Stimulated activated memory B cell treated with anti-CD40 and anti-IgM and Interleukin-4, amounts not matched to agents 10 μg/mL and 1 μg/mL and 100 μg/mL, for 72 hours (primary cell): ENCODE measurements at regions not wholly inside any gene's neighbourhood (a gene's known extent, or its start where the extent isn't known, plus 50 kb on each side); places are given as distances from the start of the nearest gene placed in this dataset.
A peak's percentile ranks its signal among the peaks of the same experiment; 100 is the strongest.

Experiments used
- ATAC-seq: fragments of 150-1000 bp; cut with Tn5 transposase; 2 replicates; pipeline ENCODE4 v1.10.0; 2021
- H3K27ac Mint-ChIP-seq: one replicate; pipeline ENCODE4 v1.8.0; 2022; ENCODE audit warnings: mild to moderate bottlenecking, mixed read lengths
- H3K27me3 Mint-ChIP-seq: one replicate; pipeline ENCODE4 v1.8.0; 2022; ENCODE audit warnings: mixed read lengths
- H3K36me3 Mint-ChIP-seq: one replicate; pipeline ENCODE4 v1.8.0; 2022; ENCODE audit warnings: mixed read lengths
- H3K4me1 Mint-ChIP-seq: one replicate; pipeline ENCODE4 v1.8.0; 2022; ENCODE audit warnings: mixed read lengths
- H3K4me3 Mint-ChIP-seq: one replicate; pipeline ENCODE4 v1.8.0; 2022; ENCODE audit warnings: mild to moderate bottlenecking, moderate library complexity, mixed read lengths
- H3K9me3 Mint-ChIP-seq: one replicate; pipeline ENCODE4 v1.8.0; 2022; ENCODE audit warnings: mixed read lengths

- no peaks in the 10 kb centered on the region for H3K9me3 Mint-ChIP-seq
- no peak for ATAC-seq
- peaks cover 6% of the 10 kb centered on the region for H3K36me3 Mint-ChIP-seq
- H3K27ac Mint-ChIP-seq, result peak overlapping the region; percentile 45
- peaks cover 54% of the 10 kb centered on the region for H3K4me1 Mint-ChIP-seq
- no peak overlapping the region for H3K4me3 Mint-ChIP-seq
- no peaks in the 10 kb centered on the region for H3K27me3 Mint-ChIP-seq
Observed at GRCh38 chr2:195606179-195606578, 50.8 kb upstream of the SLC39A10 start.

- H3K4me1 Mint-ChIP-seq, result peaks cover 42% of the 10 kb centered on the region
- no peaks in the 10 kb centered on the region for H3K27me3 Mint-ChIP-seq
- no peak for ATAC-seq
- H3K27ac Mint-ChIP-seq, result no peak overlapping the region
- no peaks in the 10 kb centered on the region for H3K9me3 Mint-ChIP-seq
- H3K4me3 Mint-ChIP-seq, result no peak overlapping the region
- H3K36me3 Mint-ChIP-seq, result peaks cover 6% of the 10 kb centered on the region
Observed at GRCh38 chr2:195604706-195605105, 52.3 kb upstream of the SLC39A10 start.

GRCh38 chr2:195603998-195604397 is 53.0 kb upstream of the SLC39A10 start:
- H3K27me3 Mint-ChIP-seq, result no peaks in the 10 kb centered on the region
- H3K27ac Mint-ChIP-seq, result no peak overlapping the region
- H3K36me3 Mint-ChIP-seq, result peaks cover 6% of the 10 kb centered on the region
- H3K9me3 Mint-ChIP-seq, result no peaks in the 10 kb centered on the region
- H3K4me1 Mint-ChIP-seq, result peaks cover 35% of the 10 kb centered on the region
- H3K4me3 Mint-ChIP-seq, result no peak overlapping the region
- ATAC-seq, result no peak

GRCh38 chr2:195603408-195603807 is 53.6 kb upstream of the SLC39A10 start:
- H3K27me3 Mint-ChIP-seq, result no peaks in the 10 kb centered on the region
- H3K36me3 Mint-ChIP-seq, result peaks cover 6% of the 10 kb centered on the region
- H3K9me3 Mint-ChIP-seq, result no peaks in the 10 kb centered on the region
- no peak overlapping the region for H3K4me3 Mint-ChIP-seq
- ATAC-seq, result no peak
- H3K4me1 Mint-ChIP-seq, result peaks cover 31% of the 10 kb centered on the region
- no peak overlapping the region for H3K27ac Mint-ChIP-seq

GRCh38 chr2:195602687-195603086 is 54.3 kb upstream of the SLC39A10 start:
- H3K4me3 Mint-ChIP-seq, result no peak overlapping the region
- H3K27ac Mint-ChIP-seq, result no peak overlapping the region
- no peaks in the 10 kb centered on the region for H3K9me3 Mint-ChIP-seq
- H3K36me3 Mint-ChIP-seq, result peaks cover 6% of the 10 kb centered on the region
- no peak for ATAC-seq
- peaks cover 31% of the 10 kb centered on the region for H3K4me1 Mint-ChIP-seq
- no peaks in the 10 kb centered on the region for H3K27me3 Mint-ChIP-seq

GRCh38 chr2:195601361-195601760 is 55.7 kb upstream of the SLC39A10 start:
- Mint-ChIP-seq H3K36me3 (peaks cover 3% of the 10 kb centered on the region), H3K4me1 (peaks cover 33% of the 10 kb centered on the region), H3K9me3 (no peaks in the 10 kb centered on the region), H3K27me3 (no peaks in the 10 kb centered on the region), H3K4me3 (no peak overlapping the region), H3K27ac (peak overlapping the region; percentile 39)
- no peak for ATAC-seq

- Mint-ChIP-seq H3K27me3 (no peaks in the 10 kb centered on the region), H3K4me3 (no peak overlapping the region), H3K36me3 (no peaks in the 10 kb centered on the region), H3K4me1 (peaks cover 33% of the 10 kb centered on the region), H3K27ac (peak overlapping the region; percentile 39), H3K9me3 (no peaks in the 10 kb centered on the region)
- no peak for ATAC-seq
Observed at GRCh38 chr2:195600778-195601177, 56.2 kb upstream of the SLC39A10 start.

GRCh38 chr2:195596840-195597239 is 60.2 kb upstream of the SLC39A10 start:
- Mint-ChIP-seq H3K27me3 (no peaks in the 10 kb centered on the region), H3K4me3 (no peak overlapping the region), H3K9me3 (peaks cover 3% of the 10 kb centered on the region), H3K36me3 (no peaks in the 10 kb centered on the region), H3K27ac (no peak overlapping the region), H3K4me1 (peaks cover 31% of the 10 kb centered on the region)
- ATAC-seq, result no peak

- Mint-ChIP-seq H3K27ac (peak overlapping the region; percentile 26), H3K9me3 (peaks cover 3% of the 10 kb centered on the region), H3K36me3 (no peaks in the 10 kb centered on the region), H3K4me3 (no peak overlapping the region), H3K4me1 (peaks cover 24% of the 10 kb centered on the region), H3K27me3 (no peaks in the 10 kb centered on the region)
- ATAC-seq, result peak; percentile 82
Observed at GRCh38 chr2:195595825-195596224, 61.2 kb upstream of the SLC39A10 start.

- H3K36me3 Mint-ChIP-seq, result no peaks in the 10 kb centered on the region
- no peak overlapping the region for H3K4me3 Mint-ChIP-seq
- H3K4me1 Mint-ChIP-seq, result peaks cover 25% of the 10 kb centered on the region
- no peak for ATAC-seq
- H3K9me3 Mint-ChIP-seq, result peaks cover 3% of the 10 kb centered on the region
- H3K27me3 Mint-ChIP-seq, result no peaks in the 10 kb centered on the region
- H3K27ac Mint-ChIP-seq, result peak overlapping the region; percentile 26
Observed at GRCh38 chr2:195594919-195595694, 61.9 kb upstream of the SLC39A10 start.

- Mint-ChIP-seq H3K36me3 (no peaks in the 10 kb centered on the region), H3K4me3 (no peak overlapping the region), H3K9me3 (peaks cover 3% of the 10 kb centered on the region), H3K27ac (no peak overlapping the region), H3K27me3 (no peaks in the 10 kb centered on the region), H3K4me1 (peaks cover 31% of the 10 kb centered on the region)
- ATAC-seq, result no peak
Observed at GRCh38 chr2:195594248-195594647, 62.8 kb upstream of the SLC39A10 start.

- Mint-ChIP-seq H3K27ac (no peak overlapping the region), H3K4me3 (no peak overlapping the region), H3K9me3 (peaks cover 3% of the 10 kb centered on the region), H3K4me1 (peaks cover 31% of the 10 kb centered on the region), H3K27me3 (no peaks in the 10 kb centered on the region), H3K36me3 (no peaks in the 10 kb centered on the region)
- ATAC-seq, result no peak
Observed at GRCh38 chr2:195592105-195592504, 64.9 kb upstream of the SLC39A10 start.

GRCh38 chr2:195590861-195591205 is 66.2 kb upstream of the SLC39A10 start:
- peaks cover 21% of the 10 kb centered on the region for H3K4me1 Mint-ChIP-seq
- H3K27me3 Mint-ChIP-seq, result no peaks in the 10 kb centered on the region
- peaks cover 3% of the 10 kb centered on the region for H3K9me3 Mint-ChIP-seq
- H3K27ac Mint-ChIP-seq, result no peak overlapping the region
- H3K4me3 Mint-ChIP-seq, result no peak overlapping the region
- no peaks in the 10 kb centered on the region for H3K36me3 Mint-ChIP-seq
- no peak for ATAC-seq

GRCh38 chr2:195590199-195590860 is 66.7 kb upstream of the SLC39A10 start:
- H3K27ac Mint-ChIP-seq, result peak overlapping the region; percentile 41
- ATAC-seq, result no peak
- H3K4me3 Mint-ChIP-seq, result no peak overlapping the region
- no peaks in the 10 kb centered on the region for H3K27me3 Mint-ChIP-seq
- H3K4me1 Mint-ChIP-seq, result peaks cover 16% of the 10 kb centered on the region
- H3K9me3 Mint-ChIP-seq, result no peaks in the 10 kb centered on the region
- no peaks in the 10 kb centered on the region for H3K36me3 Mint-ChIP-seq

- no peaks in the 10 kb centered on the region for H3K36me3 Mint-ChIP-seq
- no peak for ATAC-seq
- no peaks in the 10 kb centered on the region for H3K9me3 Mint-ChIP-seq
- H3K4me1 Mint-ChIP-seq, result peaks cover 7% of the 10 kb centered on the region
- no peak overlapping the region for H3K4me3 Mint-ChIP-seq
- H3K27me3 Mint-ChIP-seq, result no peaks in the 10 kb centered on the region
- no peak overlapping the region for H3K27ac Mint-ChIP-seq
Observed at GRCh38 chr2:195587966-195588365, 69.1 kb upstream of the SLC39A10 start.

- Mint-ChIP-seq H3K36me3 (no peaks in the 10 kb centered on the region), H3K9me3 (no peaks in the 10 kb centered on the region), H3K27me3 (no peaks in the 10 kb centered on the region), H3K27ac (peak overlapping the region; percentile 44), H3K4me3 (no peak overlapping the region), H3K4me1 (peaks cover 13% of the 10 kb centered on the region)
- ATAC-seq, result no peak
Observed at GRCh38 chr2:195586062-195586714, 70.8 kb upstream of the SLC39A10 start.
